ENCODE measurements at regions not wholly inside any gene's neighbourhood (a gene's known extent, or its start where the extent isn't known, plus 50 kb on each side); places are given as distances from the start of the nearest gene placed in this dataset.
"Not testable (repeated sequence)": the region's sequence is repeated elsewhere in the genome, so short reads cannot be mapped to it uniquely, and the experiment has no call there.

DNA sequence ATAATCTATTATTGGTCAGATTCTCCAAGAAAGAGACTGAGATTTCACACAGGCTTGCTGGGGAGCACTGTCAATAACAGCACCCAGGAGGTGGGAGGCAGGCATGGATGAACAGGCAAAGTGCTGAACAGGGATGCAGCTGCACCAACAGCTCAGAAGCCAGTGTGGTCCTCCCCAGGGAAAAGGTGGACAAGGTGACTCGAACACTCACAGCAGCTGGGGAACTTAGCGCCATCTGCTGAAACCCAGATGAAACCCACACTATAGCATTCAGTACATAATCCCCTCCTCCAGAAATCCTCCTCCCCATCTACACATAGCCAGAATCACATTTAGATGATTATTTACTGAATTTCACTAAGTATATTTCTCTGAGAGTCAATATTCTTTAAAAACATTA is 255.2 kb upstream of the WSB1 start:
- H3K36me3 ChIP-seq (ENCODE audit: control insufficient read depth, insufficient read depth, low read length), result no peaks in the 10 kb centered on the region
- Mint-ChIP-seq H3K36me3 (no peaks in the 10 kb centered on the region), H3K9me3 (peaks cover 3 to 9% of the 10 kb centered on the region in 2 donors), H3K27me3 (ENCODE audit: low read depth in 2 of 2) (no peaks in the 10 kb centered on the region), H3K4me1 (no peaks in the 10 kb centered on the region), H3K27ac (no peak overlapping the region), H3K4me3 (no peak overlapping the region)
- DNase-seq (no peak), ATAC-seq (no peak)
- H3K4me1 ChIP-seq (ENCODE audit: control insufficient read depth, insufficient read depth, low read length), result no peaks in the 10 kb centered on the region
- H3K4me3 ChIP-seq (ENCODE audit: low read length), result no peak overlapping the region
- intact Hi-C loops (cut with micrococcal nuclease), result no loop called here
- H3K9me3 ChIP-seq (ENCODE audit: control insufficient read depth, insufficient read depth, low read length), result no peaks in the 10 kb centered on the region
- WGBS (ENCODE audit: insufficient coverage), result 25% methylated on average over 2 of the region's 2 CpGs
- no peaks in the 10 kb centered on the region for H3K27me3 ChIP-seq (ENCODE audit: control insufficient read depth, insufficient read depth, low read length)
- TF ChIP-seq, protein P1, sequence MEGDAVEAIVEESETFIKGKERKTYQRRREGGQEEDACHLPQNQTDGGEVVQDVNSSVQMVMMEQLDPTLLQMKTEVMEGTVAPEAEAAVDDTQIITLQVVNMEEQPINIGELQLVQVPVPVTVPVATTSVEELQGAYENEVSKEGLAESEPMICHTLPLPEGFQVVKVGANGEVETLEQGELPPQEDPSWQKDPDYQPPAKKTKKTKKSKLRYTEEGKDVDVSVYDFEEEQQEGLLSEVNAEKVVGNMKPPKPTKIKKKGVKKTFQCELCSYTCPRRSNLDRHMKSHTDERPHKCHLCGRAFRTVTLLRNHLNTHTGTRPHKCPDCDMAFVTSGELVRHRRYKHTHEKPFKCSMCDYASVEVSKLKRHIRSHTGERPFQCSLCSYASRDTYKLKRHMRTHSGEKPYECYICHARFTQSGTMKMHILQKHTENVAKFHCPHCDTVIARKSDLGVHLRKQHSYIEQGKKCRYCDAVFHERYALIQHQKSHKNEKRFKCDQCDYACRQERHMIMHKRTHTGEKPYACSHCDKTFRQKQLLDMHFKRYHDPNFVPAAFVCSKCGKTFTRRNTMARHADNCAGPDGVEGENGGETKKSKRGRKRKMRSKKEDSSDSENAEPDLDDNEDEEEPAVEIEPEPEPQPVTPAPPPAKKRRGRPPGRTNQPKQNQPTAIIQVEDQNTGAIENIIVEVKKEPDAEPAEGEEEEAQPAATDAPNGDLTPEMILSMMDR (IDR thresholded peaks at IDR 0.05), result no peak
- H3K27ac ChIP-seq (ENCODE audit: low read length), result no peak overlapping the region

DNA sequence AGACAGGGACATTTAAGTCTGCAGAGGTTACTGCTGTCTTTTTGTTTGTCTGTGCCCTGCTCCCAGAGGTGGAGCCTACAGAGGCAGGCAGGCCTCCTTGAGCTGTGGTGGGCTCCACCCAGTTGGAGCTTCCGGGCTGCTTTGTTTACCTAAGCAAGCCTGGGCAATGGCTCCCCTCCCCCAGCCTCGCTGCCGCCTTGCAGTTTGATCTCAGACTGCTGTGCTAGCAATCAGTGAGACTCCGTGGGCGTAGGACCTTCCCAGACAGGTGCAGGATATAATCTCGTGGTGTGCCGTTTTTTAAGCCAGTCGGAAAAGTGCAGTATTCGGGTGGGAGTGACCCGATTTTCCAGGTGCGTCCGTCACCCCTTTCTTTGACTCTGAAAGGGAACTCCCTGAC is 248.9 kb upstream of the WSB1 start:
- H3K27me3 ChIP-seq (ENCODE audit: control insufficient read depth, insufficient read depth, low read length); H3K9me3 ChIP-seq (ENCODE audit: control insufficient read depth, insufficient read depth, low read length); H3K4me3 ChIP-seq (ENCODE audit: low read length); H3K9me3 Mint-ChIP-seq; intact Hi-C loops (cut with micrococcal nuclease); H3K36me3 Mint-ChIP-seq; H3K36me3 ChIP-seq (ENCODE audit: control insufficient read depth, insufficient read depth, low read length); H3K4me3 Mint-ChIP-seq; H3K27me3 Mint-ChIP-seq (ENCODE audit: low read depth in 2 of 2); ATAC-seq; H3K27ac Mint-ChIP-seq; DNase-seq; H3K4me1 ChIP-seq (ENCODE audit: control insufficient read depth, insufficient read depth, low read length); H3K4me1 Mint-ChIP-seq; H3K27ac ChIP-seq (ENCODE audit: low read length): not testable (repeated sequence)
- WGBS (ENCODE audit: insufficient coverage), result 85% methylated on average over 12 of the region's 12 CpGs

DNA sequence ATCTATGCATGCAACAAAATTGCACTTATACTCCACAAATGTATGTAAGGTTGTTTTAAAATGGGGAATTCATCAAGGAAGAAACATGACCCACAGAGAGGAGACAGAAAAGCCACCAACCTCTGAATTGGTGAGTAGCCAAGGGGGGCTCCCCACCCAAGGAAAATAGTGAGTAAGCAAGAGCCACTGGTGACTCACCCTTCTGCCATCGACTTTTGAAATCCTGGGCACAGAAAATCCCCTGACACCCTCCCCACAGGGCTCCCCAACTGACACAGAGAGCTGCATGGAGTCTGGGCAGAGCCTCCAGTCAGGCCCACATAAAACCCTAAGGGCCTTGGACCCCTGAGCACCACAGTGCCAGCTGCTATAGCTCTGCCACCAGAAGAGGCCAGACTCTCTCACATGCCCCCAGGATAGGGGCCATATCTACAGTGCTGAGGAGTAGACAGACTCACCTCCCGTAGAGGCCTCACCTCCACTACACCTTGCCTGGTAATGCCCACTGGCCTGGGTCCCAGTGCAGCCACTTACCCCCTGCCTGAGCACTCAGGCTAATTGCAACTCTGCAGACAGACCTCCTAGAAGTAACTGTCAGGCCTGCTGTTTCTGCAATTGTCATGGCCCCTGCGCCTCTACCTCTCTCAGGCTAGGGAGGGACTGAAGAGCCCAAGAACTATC is 244.7 kb upstream of the WSB1 start:
- H3K4me3 ChIP-seq (ENCODE audit: low read length), result no peak overlapping the region
- H3K4me1 Mint-ChIP-seq, result no peaks in the 10 kb centered on the region
- no peak overlapping the region for H3K27ac Mint-ChIP-seq
- DNase-seq (no peak), ATAC-seq (no peak)
- H3K4me1 ChIP-seq (ENCODE audit: control insufficient read depth, insufficient read depth, low read length), result no peaks in the 10 kb centered on the region
- WGBS (ENCODE audit: insufficient coverage), result 74% methylated on average over 3 of the region's 3 CpGs
- H3K27me3 Mint-ChIP-seq (ENCODE audit: low read depth in 2 of 2), result no peaks in the 10 kb centered on the region
- no peak overlapping the region for H3K4me3 Mint-ChIP-seq
- H3K9me3 ChIP-seq (ENCODE audit: control insufficient read depth, insufficient read depth, low read length), result no peaks in the 10 kb centered on the region
- H3K27ac ChIP-seq (ENCODE audit: low read length), result no peak overlapping the region
- H3K36me3 Mint-ChIP-seq, result no peaks in the 10 kb centered on the region
- intact Hi-C loops (cut with micrococcal nuclease), result no loop called here
- H3K27me3 ChIP-seq (ENCODE audit: control insufficient read depth, insufficient read depth, low read length), result no peaks in the 10 kb centered on the region
- no peaks in the 10 kb centered on the region for H3K36me3 ChIP-seq (ENCODE audit: control insufficient read depth, insufficient read depth, low read length)
- TF ChIP-seq, protein P1 (IDR thresholded peaks at IDR 0.05), result no peak
- H3K9me3 Mint-ChIP-seq, result peaks cover 3 to 10% of the 10 kb centered on the region in 2 donors

DNA sequence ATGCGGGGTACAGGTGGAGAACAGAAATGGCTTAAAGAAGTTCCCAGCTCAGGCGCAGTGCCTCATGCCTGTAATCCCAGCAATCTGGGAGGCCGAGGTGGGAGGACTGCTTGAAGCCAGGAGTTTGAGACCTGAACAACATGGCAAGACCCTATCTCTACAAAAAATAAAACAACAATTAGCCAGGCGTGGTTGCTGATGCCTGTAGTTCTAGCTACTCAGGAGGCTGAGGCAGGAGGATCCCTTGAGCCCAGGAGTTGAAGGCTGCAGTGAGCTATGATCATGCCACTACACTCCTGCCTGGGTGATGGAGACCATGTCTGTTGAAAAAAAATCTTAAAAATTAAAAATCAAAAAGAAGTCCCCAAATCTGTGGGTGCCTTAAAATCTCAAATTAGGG is 228.3 kb upstream of the WSB1 start:
- no peak for DNase-seq
- H3K4me1 ChIP-seq (ENCODE audit: control insufficient read depth, insufficient read depth, low read length), result no peaks in the 10 kb centered on the region
- H3K27me3 Mint-ChIP-seq (ENCODE audit: low read depth in 2 of 2), result peaks cover 3 to 7% of the 10 kb centered on the region in 2 donors
- H3K9me3 ChIP-seq (ENCODE audit: control insufficient read depth, insufficient read depth, low read length), result no peaks in the 10 kb centered on the region
- ATAC-seq, result no peak
- no peak overlapping the region for H3K4me3 ChIP-seq (ENCODE audit: low read length)
- no peak overlapping the region for H3K4me3 Mint-ChIP-seq
- no peaks in the 10 kb centered on the region for H3K4me1 Mint-ChIP-seq
- peaks cover 2 to 7% of the 10 kb centered on the region in 2 donors for H3K9me3 Mint-ChIP-seq
- no peaks in the 10 kb centered on the region for H3K27me3 ChIP-seq (ENCODE audit: control insufficient read depth, insufficient read depth, low read length)
- H3K36me3 Mint-ChIP-seq, result no peaks in the 10 kb centered on the region
- intact Hi-C loops (cut with micrococcal nuclease), result no loop called here
- no peak overlapping the region for H3K27ac Mint-ChIP-seq
- no peak overlapping the region for H3K27ac ChIP-seq (ENCODE audit: low read length)
- no peaks in the 10 kb centered on the region for H3K36me3 ChIP-seq (ENCODE audit: control insufficient read depth, insufficient read depth, low read length)
- TF ChIP-seq, protein P1 (IDR thresholded peaks at IDR 0.05), result no peak
- 78% methylated on average over 4 of the region's 4 CpGs for WGBS (ENCODE audit: insufficient coverage)
